Dedifferentiated amniotic fluid mesenchymal stem cell (primary cell): ENCODE measurements at regions not wholly inside any gene's neighbourhood (a gene's known extent, or its start where the extent isn't known, plus 50 kb on each side); places are given as distances from the start of the nearest gene placed in this dataset.

ENCODE experiments used
- DNase-seq: peaks from one replicate; pipeline ENCODE4 v3.0.0-alpha.2; 2016; ENCODE audit errors: extremely low spot score

GRCh38 chr2:12083081-12083581 lies 336.7 kb downstream of the LPIN1 start:
- DNase-seq = no peak

GRCh38 chr2:12083713-12084419 lies 337.4 kb downstream of the LPIN1 start:
- DNase-seq = no peak

DNA sequence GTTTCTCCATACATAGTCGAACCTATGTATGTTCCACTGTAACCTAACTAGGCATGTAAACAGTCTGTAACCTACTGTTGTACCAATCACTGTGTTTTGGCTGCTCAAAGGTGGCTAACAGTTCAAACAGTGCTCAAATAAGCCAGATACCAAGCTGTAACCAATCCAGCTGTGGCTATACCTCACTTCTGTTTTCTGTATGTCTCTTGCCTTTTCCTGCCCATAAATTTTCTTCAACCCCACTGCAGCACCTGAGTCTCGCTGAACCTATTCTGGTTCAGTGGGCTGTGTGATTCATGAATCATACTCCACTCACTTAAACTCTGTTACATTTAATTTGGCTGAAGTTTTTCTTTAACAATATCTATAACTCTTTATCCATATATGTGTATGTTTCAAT lies 340.7 kb downstream of the LPIN1 start:
- no peak for DNase-seq

DNA sequence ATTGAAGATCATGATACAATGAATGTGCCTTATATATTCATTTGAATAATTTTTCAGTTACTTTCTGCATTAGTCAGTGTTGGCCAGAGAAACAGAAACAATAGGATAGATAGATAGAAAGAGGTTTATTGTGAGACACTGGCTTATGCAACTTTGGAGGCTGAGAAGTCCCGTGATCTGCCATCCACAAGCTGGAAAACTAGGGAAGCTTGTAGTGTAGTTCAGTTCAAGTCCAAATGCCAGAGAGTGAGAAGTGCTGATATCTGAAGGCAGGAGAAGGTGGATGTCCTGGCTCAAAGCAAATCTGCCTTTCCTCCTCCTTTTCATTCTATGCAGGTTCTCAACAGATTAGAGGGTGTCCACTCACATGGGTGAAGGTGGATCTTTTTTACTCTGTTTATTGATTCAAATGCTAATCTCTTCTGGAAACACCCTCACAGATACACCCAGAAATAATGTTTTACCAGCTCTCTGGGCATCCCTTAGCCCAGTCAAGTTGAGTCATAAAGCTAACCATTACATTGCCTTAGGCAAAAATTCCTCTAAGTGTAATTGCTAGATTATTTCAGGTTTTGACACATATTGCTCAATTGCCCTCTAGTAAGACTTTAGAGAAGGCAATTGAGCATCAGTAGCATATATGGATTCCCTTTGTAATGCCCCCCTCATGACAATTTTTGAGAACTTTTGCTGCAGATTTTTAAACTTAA lies 341.4 kb downstream of the LPIN1 start:
- peak; percentile 40 for DNase-seq

GRCh38 chr2:12089001-12089400 lies 342.6 kb downstream of the LPIN1 start:
- no peak for DNase-seq

DNA sequence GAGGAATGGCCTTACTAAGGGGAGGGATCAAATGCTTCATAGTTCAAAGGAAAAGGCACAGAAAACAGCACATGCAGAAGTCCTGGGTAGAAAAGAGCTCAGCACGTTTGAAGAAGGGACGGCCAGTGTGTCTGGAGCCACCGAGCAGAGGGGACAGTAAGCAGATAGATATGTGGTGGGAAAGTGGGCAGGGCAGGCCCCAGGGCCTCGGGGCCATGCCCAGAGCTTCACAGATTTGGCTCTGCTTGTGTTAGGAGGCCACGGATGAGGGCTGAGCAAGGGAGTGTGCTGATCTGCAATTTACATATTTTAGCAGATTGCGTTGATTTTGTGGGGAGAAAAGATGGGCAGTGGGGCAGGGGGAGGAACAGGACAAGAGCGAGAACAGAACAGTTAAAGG lies 343.1 kb downstream of the LPIN1 start:
- DNase-seq = no peak

GRCh38 chr2:12090072-12090471 lies 343.6 kb downstream of the LPIN1 start:
- DNase-seq = no peak

- no peak for DNase-seq
These were observed 344.2 kb downstream of the LPIN1 start for GRCh38 chr2:12090590-12090989.

DNA sequence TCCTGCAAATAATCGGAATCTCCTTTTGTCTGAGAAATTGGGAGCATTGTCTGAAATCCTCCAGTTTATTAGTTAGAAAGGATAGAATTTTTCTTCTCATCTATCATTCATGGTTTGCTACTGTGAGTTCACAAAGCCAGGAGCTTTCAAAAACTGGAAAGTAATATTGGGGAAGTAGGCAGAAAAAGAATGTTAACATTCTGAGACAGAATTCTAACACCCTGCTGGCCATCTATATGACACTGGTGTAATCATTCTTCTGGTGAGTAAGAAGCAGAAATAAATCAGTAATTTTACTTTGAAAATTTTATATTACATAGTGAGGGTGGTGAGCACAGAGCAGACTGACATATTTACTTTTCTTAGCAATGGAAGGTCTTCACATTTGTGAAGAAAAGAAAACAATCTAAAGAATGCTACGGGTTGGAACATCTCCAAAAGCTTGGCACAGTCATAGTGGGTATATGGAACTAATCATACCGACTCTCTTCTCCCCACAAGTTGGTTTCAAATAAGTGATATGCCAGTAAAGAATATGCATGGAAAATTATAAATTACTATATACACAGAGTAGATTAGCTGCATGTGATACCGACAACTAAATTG lies 344.9 kb downstream of the LPIN1 start:
- DNase-seq = peak; percentile 34

- DNase-seq = no peak
These were observed 347.7 kb downstream of the LPIN1 start for GRCh38 chr2:12094134-12094533.

GRCh38 chr2:12096051-12096787 lies 349.8 kb downstream of the LPIN1 start:
- DNase-seq = no peak

GRCh38 chr2:12096788-12097449 lies 350.5 kb downstream of the LPIN1 start:
- no peak for DNase-seq

GRCh38 chr2:12097859-12098258 lies 351.4 kb downstream of the LPIN1 start:
- DNase-seq = no peak

- DNase-seq = no peak
These were observed 352.9 kb downstream of the LPIN1 start for GRCh38 chr2:12099374-12099773.

DNA sequence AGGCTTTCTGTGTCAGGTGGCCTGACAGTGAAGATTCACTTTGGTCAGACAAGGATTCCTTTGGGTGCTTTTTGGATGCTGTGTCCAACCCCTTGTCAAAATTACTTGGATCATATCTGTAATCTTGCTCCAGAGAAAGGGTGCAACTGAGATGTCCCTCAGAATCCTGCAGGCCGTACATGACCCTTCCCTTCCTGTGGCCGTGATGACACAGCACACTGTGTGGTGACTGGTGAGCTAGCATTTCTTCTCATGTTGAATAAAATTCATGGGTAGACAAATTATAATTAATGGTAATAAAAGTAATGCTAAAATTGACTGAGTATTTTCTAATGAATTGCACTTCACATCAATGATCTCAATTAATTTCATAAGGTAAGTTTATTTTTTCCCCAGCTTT lies 356.2 kb downstream of the LPIN1 start:
- no peak for DNase-seq

DNA sequence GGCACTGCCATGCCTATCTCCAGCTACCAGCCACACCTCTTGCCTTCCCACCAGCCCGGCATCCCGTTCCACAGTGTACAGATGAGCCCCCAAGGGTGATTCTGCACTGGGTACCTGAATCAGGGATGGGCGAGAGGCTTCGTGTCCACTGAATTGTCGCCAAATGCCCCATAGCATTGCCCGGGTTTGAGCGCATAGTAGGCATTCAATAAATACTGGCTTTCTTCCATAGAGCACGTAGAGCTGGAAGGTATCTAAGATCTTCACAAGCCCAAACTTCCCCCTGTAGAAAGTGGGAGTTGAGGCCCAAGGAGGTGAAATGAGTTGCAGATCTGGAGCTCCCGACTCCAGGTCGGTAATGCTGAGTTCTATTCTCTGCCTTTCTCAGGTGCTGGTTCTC lies 358.7 kb downstream of the LPIN1 start:
- DNase-seq = no peak

DNA sequence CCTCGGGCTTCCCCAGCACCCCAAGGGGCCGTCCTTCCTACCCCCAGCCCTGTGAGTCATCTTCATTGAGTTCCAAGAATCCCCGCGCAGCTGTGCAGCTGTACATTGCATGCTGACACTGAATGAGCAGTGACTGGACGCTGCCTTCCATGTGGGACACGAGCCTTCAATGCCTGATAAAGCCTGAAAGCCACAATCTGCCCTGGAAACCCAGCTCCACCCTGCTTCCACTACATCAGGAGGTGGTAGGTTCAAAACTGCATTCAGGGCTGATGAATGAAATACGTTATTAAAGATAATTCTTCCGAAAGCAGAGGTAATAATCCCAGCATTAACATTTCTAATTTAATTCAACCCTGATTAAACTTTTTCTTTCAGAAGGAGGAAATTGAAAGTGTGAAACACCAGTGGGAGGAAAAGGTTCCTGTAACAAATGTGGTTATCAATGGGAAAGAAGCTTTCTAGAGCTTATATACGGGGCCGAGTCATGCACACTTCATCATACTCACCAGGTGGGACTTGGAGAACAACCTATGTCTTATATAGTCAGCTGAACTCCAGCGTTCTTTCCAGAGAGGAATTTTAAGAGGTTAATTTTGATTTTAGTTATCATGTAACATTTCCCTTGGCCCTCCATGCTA lies 360.1 kb downstream of the LPIN1 start:
- DNase-seq = peak; percentile 93

DNA sequence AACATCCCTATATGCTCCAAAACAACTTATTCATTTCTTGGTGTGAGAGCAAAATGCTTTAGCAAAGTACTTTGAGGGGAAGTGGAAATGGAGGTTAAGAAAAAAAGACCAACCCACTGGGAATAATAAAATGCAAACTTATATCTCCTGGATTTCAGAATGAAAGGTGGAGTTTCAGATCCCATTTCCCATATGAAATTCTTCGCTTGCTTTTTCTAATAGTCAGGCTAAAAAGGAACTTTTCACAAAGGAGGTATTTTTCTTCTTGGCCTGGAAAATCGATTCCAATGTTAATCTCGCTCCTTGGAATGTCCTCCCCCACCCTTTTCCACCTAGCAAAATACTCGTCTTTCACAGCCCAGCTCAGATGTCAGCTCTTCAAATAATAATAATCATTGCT lies 360.9 kb downstream of the LPIN1 start:
- no peak for DNase-seq

DNA sequence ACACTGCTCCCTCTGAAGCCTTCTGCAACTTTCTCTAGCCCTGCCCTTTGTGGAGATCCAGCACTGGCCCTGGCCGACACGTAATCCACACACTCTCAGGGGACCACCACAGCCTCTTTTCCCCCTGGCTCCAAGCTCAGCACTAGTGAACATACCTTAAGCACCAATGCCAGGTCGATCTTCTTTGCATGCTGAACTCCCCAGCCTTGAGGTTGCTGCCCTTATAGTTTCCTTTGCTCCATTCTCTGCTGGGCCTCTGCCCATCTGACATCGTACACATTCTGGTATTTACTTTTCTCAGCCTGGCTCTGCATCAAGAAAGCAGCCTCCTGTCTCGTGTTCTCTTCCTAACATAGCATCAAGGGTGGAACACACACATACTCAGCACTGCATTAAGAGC lies 361.5 kb downstream of the LPIN1 start:
- DNase-seq = no peak

DNA sequence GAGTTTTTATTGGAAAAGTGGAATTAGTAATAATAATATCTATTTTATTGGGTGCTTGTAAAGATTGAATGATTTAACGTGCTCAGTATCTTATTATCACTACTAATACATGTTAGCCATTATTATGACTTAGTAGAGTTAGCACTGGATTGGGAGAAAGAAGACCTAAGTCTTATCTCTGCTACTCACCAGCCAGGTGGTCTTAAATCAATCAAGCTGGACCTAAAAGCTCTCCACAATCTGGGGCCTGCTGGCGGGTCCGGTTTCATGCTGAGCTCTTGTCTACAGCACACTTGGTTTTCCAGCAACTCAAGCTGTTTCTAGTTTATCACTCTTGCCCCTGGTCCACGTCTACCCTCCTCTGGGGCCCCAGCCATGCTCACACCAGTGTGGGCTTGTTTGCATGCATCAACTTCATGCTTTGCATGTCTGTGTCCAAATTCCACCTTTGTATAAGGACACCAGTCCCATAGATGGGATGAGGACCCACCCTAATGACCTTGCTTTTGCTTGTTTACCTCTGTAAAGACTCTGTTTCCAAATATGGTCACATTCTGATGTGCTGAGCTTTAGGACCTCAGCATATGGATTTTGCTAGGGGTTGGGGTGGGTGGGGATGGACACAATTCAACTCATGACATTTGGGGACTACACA lies 363.1 kb downstream of the LPIN1 start:
- no peak for DNase-seq

DNA sequence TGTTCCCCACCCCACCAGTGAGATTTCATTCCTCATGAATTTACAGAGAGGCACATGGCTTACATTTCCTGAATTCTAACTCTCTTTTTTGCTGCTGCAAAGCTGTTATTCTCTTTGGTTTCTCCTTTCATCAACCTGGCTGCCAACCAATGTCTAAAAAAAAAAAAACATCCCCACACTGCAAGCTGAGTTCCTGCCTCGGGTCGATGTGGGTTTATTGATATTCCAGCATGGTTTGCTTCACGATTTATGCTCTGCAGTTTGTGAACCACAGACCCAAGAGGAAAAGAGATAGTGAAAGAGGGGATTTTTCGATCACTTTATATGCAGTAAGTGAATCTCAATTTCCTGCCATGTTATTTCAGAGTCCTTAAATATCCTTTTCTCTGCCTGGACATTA lies 363.6 kb downstream of the LPIN1 start:
- no peak for DNase-seq
